Fibroblast of lung (primary cell): ENCODE measurements at regions not wholly inside any gene's neighbourhood (a gene's known extent, or its start where the extent isn't known, plus 50 kb on each side); places are given as distances from the start of the nearest gene placed in this dataset.

Experiments
- CTCF ChIP-seq, 2 donors: IDR thresholded peaks in 1 of 2; conservative IDR thresholded peaks in 1 of 2; 1 replicate in 1 of 2; 2 replicates in 1 of 2; pipeline ENCODE4 v1.5.1; 2011 to 2012; ENCODE audit warnings: low read length in 2 of 2, control low read depth in 1 of 2, inconsistent platforms in 1 of 2, low read depth in 1 of 2, mild to moderate bottlenecking in 1 of 2
- EZH2 ChIP-seq: IDR thresholded peaks from 2 replicates; pipeline ENCODE4 v1.5.1; 2012; ENCODE audit warnings: low read length, control low read depth, mild to moderate bottlenecking; ENCODE audit errors: missing control alignments

GRCh38 chr2:199131136-199131655, 326.5 kb downstream of the SATB2 start:
- no peak for TF ChIP-seq CTCF (conservative IDR thresholded peaks at IDR 0.05 in 1 of 2, IDR thresholded peaks at IDR 0.05 in 1 of 2; ENCODE audit: low read depth in 1 of 2, low read length in 2 of 2)
- no peak for TF ChIP-seq EZH2
